Naive thymus-derived CD8-positive, alpha-beta T cell (primary cell): ENCODE measurements at regions not wholly inside any gene's neighbourhood (a gene's known extent, or its start where the extent isn't known, plus 50 kb on each side); places are given as distances from the start of the nearest gene placed in this dataset. TPM values are rescaled to one million over a fixed set of nuclear protein-coding genes. Genes with fewer than 3 reads are reported as not detected.

Source experiments
- ATAC-seq, 2 donors: fragments of 150-1000 bp; cut with Tn5 transposase in 1 of 2; sonication (Bioruptor Pico), chemical (Tn5 transposase) in 1 of 2; 1 replicate in 1 of 2; 2 replicates in 1 of 2; pipeline ENCODE4 v1.10.0; 2021; ENCODE audit warnings: mild to moderate bottlenecking in 2 of 2, moderate library complexity in 2 of 2
- POLR2A ChIA-PET: fragments of 350-600 bp; sonication (Branson Sonifier 250); formaldehyde crosslinking; loops from one replicate; lab custom pipeline; 2021; ENCODE audit warnings: antibody characterized with exemption; lab: Charles Lee
- DNase-seq, 10 donors: peaks; one replicate each; pipeline versions ENCODE4 v3.0.0 to v3.0.0-alpha.2; 2020 to 2022
- H3K27ac Mint-ChIP-seq, 10 donors: one replicate each; pipeline ENCODE4 v1.8.0; 2020 to 2022; ENCODE audit warnings: mild to moderate bottlenecking in 10 of 10, mixed read lengths in 10 of 10, moderate library complexity in 4 of 10, inconsistent platforms in 1 of 10
- H3K27me3 Mint-ChIP-seq, 5 donors: one replicate each; pipeline ENCODE4 v1.8.0; 2021 to 2022; ENCODE audit warnings: mixed read lengths in 5 of 5
- H3K36me3 Mint-ChIP-seq, 3 donors: one replicate each; pipeline ENCODE4 v1.8.0; 2020 to 2022; ENCODE audit warnings: mixed read lengths in 3 of 3, mild to moderate bottlenecking in 2 of 3, inconsistent platforms in 1 of 3
- H3K4me1 Mint-ChIP-seq, 4 donors: one replicate each; pipeline ENCODE4 v1.8.0; 2021 to 2022; ENCODE audit warnings: mixed read lengths in 4 of 4
- H3K4me3 Mint-ChIP-seq, 10 donors: one replicate each; pipeline ENCODE4 v1.8.0; 2020 to 2022; ENCODE audit warnings: mild to moderate bottlenecking in 10 of 10, mixed read lengths in 10 of 10, moderate library complexity in 6 of 10, inconsistent platforms in 1 of 10
- H3K9me3 Mint-ChIP-seq, 9 donors: one replicate each; pipeline ENCODE4 v1.8.0; 2020 to 2022; ENCODE audit warnings: mixed read lengths in 9 of 9, mild to moderate bottlenecking in 3 of 9, inconsistent platforms in 1 of 9, moderate library complexity in 1 of 9
- microRNA-seq: library from miRNA; unstranded; fragments of <30 nt; microRNA quantifications from one replicate; pipeline ENCODE4 v1.2.0, GENCODE V29; 2022; ENCODE audit warnings: borderline microRNAs expressed

DNA sequence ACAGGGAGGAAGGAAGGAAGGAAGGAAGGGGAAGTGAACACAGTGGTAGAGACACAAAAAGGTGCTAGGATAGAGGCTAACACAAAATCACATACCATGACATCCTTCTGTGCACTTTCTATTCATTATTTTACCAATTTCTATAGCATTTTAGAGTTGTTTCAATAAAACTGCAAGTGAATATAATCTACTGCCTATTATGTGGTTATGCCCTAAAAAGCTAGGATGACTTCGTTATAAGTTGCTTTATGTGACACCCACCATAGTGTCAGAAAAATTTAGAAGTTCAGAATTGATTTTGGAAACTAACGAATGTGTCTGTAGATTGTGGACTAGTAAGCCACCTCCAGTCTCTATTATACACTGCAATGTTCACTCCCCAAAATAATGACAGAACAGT, 59.4 kb upstream of the EDNRA start:
- peaks cover 0 to 8% (median 2%) of the 10 kb centered on the region in 5 donors for H3K27me3 Mint-ChIP-seq
- peaks cover 0 to 9% (median 3%) of the 10 kb centered on the region in 9 donors for H3K9me3 Mint-ChIP-seq
- H3K4me3 Mint-ChIP-seq = no peak overlapping the region
- POLR2A ChIA-PET = interaction anchor here (0.6 kb wide), 1 partner anchor 304 kb away, joined by 7 read pairs; no protein-coding TSS in a partner anchor
- no peaks in the 10 kb centered on the region for H3K4me1 Mint-ChIP-seq
- no peak for DNase-seq
- no peaks in the 10 kb centered on the region for H3K36me3 Mint-ChIP-seq
- H3K27ac Mint-ChIP-seq = no peak overlapping the region
- ATAC-seq = no peak

DNA sequence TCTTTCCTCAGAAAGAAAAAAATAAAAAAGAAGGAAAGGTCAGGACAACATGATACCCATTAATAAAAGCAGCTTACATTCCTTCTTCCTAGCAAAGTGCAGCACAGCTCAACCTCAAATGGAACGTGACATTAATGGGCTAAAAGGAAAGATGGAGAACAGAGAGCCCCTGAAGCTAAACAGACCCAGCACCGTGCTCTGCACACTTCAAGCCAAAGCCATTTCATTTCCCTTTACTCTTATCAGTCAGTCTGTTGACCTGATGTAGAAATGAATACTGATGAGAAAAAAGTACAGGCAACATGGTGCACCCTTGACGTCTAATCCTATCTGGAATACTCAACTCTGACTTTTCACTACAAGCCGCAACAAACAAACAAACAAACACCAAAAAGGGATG, 57.7 kb upstream of the EDNRA start:
- POLR2A ChIA-PET = no interaction called here

DNA sequence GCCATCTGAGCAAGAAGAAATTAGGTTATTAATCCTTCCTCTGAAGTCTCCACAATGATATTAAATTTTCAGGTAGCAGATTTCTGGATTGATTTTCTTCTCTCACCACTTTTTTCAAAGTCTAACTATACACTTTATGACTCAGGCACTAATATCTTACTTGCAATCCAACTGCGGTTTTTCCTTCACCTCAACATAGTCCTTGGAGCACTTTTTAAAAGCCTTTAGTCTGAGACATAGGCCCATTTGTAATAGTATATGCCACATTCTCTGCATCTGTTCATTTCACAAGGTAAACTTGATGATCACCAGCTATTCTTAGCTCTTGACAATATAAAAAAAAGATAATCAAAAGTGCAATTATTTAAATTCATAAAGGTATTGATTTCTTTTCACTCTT, 55.9 kb upstream of the EDNRA start:
- Mint-ChIP-seq H3K27ac (no peak overlapping the region), H3K9me3 (peaks cover 0 to 12% (median 2%) of the 10 kb centered on the region in 9 donors), H3K27me3 (peaks cover 0 to 13% (median 1%) of the 10 kb centered on the region in 5 donors), H3K36me3 (no peaks in the 10 kb centered on the region), H3K4me1 (no peaks in the 10 kb centered on the region), H3K4me3 (no peak overlapping the region)
- DNase-seq = no peak
- ATAC-seq = no peak
- POLR2A ChIA-PET = no interaction called here

More for the DNA sequence above, 57.7 kb upstream of the EDNRA start:
- H3K27me3 Mint-ChIP-seq = peaks cover 0 to 13% (median 0%) of the 10 kb centered on the region in 5 donors
- peaks cover 0 to 9% (median 2%) of the 10 kb centered on the region in 9 donors for H3K9me3 Mint-ChIP-seq
- H3K36me3 Mint-ChIP-seq = no peaks in the 10 kb centered on the region
- ATAC-seq = no peak
- no peak overlapping the region for H3K27ac Mint-ChIP-seq
- no peaks in the 10 kb centered on the region for H3K4me1 Mint-ChIP-seq
- DNase-seq = no peak
- H3K4me3 Mint-ChIP-seq = no peak overlapping the region

DNA sequence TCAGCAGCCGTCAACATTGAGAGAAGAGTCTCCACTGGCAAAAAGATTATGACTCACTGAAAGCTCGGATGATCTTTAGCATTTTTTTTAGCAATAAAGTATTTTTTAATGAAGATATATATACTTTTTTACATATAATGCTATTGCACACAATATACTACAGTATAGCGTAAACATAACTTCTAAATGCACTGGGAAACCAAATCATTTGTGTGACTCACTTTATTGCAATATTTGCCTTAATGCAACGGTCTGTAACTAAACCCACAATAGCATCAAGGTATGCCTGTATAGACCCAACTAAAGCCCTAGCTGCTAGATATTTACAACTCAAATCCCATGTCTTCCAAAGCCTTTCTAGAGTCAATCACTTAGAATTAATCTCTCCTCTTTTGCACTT, 52.3 kb upstream of the EDNRA start:
- DNase-seq (no peak), ATAC-seq (no peak)
- no peaks in the 10 kb centered on the region for H3K36me3 Mint-ChIP-seq
- no peaks in the 10 kb centered on the region for H3K4me1 Mint-ChIP-seq
- peaks cover 0 to 24% (median 7%) of the 10 kb centered on the region in 9 donors for H3K9me3 Mint-ChIP-seq
- POLR2A ChIA-PET = no interaction called here
- no peak overlapping the region for H3K27ac Mint-ChIP-seq
- no peak overlapping the region for H3K4me3 Mint-ChIP-seq
- peaks cover 0 to 13% (median 1%) of the 10 kb centered on the region in 5 donors for H3K27me3 Mint-ChIP-seq

DNA sequence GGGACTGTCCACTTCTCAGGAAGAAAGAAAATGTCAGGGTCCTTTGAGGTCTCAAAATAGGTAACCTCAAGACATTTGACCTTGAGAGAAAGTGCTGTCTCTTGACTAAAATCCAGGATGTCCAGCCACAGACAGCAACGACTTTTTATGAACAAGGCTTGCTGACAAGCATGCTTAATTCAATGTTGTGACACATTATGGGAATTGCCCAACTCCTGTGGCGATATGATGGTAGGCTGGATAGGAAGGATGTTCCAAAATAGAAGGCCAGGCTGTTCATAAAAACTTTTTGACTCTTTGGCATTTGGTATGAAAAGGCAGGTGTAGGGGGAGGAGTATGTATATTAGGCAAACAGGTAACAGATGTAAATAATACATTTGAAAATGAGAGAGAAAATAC, 50.8 kb upstream of the EDNRA start:
- Mint-ChIP-seq H3K9me3 (peaks cover 0 to 32% (median 7%) of the 10 kb centered on the region in 9 donors), H3K36me3 (no peaks in the 10 kb centered on the region), H3K27me3 (peaks cover 0 to 13% (median 1%) of the 10 kb centered on the region in 5 donors), H3K4me1 (no peaks in the 10 kb centered on the region), H3K4me3 (no peak overlapping the region), H3K27ac (no peak overlapping the region)
- ATAC-seq (no peak), DNase-seq (no peak)
- POLR2A ChIA-PET = no interaction called here

Small RNA genes lying in the stretch of these regions (microRNA-seq; reads per million reads assigned to microRNA genes)
- not detected for gene MIR548G
